GM23338 (cell line): ENCODE measurements at regions not wholly inside any gene's neighbourhood (a gene's known extent, or its start where the extent isn't known, plus 50 kb on each side); places are given as distances from the start of the nearest gene placed in this dataset.

ENCODE experiments used
- CTCF ChIP-seq, 2 experiments: fragments of 200-600 bp in 1 of 2; sonication (generic) in 1 of 2; conservative IDR thresholded peaks; 2 replicates each; pipeline versions ENCODE4 v1.5.1 to v1.6.1; 2016 to 2017; ENCODE audit warnings: antibody characterized with exemption in 2 of 2, low read depth in 2 of 2, mild to moderate bottlenecking in 2 of 2, moderate library complexity in 1 of 2
- ETS1 ChIP-seq: IDR thresholded peaks from 2 replicates; pipeline ENCODE4 v1.6.1; 2016; ENCODE audit warnings: antibody characterized with exemption
- EZH2 ChIP-seq: fragments of 200-600 bp; sonication (generic); IDR thresholded peaks from one replicate; pipeline ENCODE4 v1.8.0; 2017; ENCODE audit warnings: antibody characterized with exemption, mild to moderate bottlenecking, low read depth; ENCODE audit not compliant: unreplicated experiment

GRCh38 chr2:176536439-176537133 is 267.3 kb downstream of the MTX2 start:
- TF ChIP-seq CTCF (conservative IDR thresholded peaks at IDR 0.05; ENCODE audit: low read depth in 2 of 2) (no peak), EZH2 (no peak), ETS1 (no peak)
